GM21529 (cell line): ENCODE measurements at regions not wholly inside any gene's neighbourhood (a gene's known extent, or its start where the extent isn't known, plus 50 kb on each side); places are given as distances from the start of the nearest gene placed in this dataset.

ENCODE experiments used
- ATAC-seq: cut with Tn5 transposase; IDR thresholded peaks from one replicate; pipeline ENCODE4 v1.9.1; 2021; ENCODE audit not compliant: unreplicated experiment

GRCh38 chr3:107028626-107029025, 348.6 kb upstream of the CCDC54 start:
- no peak for ATAC-seq

GRCh38 chr3:107032111-107032510, 345.1 kb upstream of the CCDC54 start:
- no peak for ATAC-seq

GRCh38 chr3:107034142-107034541, 343.1 kb upstream of the CCDC54 start:
- ATAC-seq: no peak

- ATAC-seq: no peak
Measured at GRCh38 chr3:107035176-107035575, 342.1 kb upstream of the CCDC54 start.

GRCh38 chr3:107044677-107045076, 332.6 kb upstream of the CCDC54 start:
- ATAC-seq: no peak

GRCh38 chr3:107045791-107046190, 331.4 kb upstream of the CCDC54 start:
- no peak for ATAC-seq

GRCh38 chr3:107055181-107055942, 321.9 kb upstream of the CCDC54 start:
- ATAC-seq: no peak

GRCh38 chr3:107061466-107061865, 315.8 kb upstream of the CCDC54 start:
- ATAC-seq: no peak

GRCh38 chr3:107062310-107062709, 314.9 kb upstream of the CCDC54 start:
- ATAC-seq: no peak

- ATAC-seq: no peak
Measured at GRCh38 chr3:107062787-107063186, 314.5 kb upstream of the CCDC54 start.

- ATAC-seq: no peak
Measured at GRCh38 chr3:107063351-107063750, 313.9 kb upstream of the CCDC54 start.

- ATAC-seq: peak; percentile 90
Measured at GRCh38 chr3:107064405-107065060, 312.7 kb upstream of the CCDC54 start.

GRCh38 chr3:107065094-107065861, 312.0 kb upstream of the CCDC54 start:
- no peak for ATAC-seq

- ATAC-seq: no peak
Measured at GRCh38 chr3:107067421-107067820, 309.8 kb upstream of the CCDC54 start.

GRCh38 chr3:107068980-107069379, 308.3 kb upstream of the CCDC54 start:
- ATAC-seq: no peak

- no peak for ATAC-seq
Measured at GRCh38 chr3:107076946-107077345, 300.3 kb upstream of the CCDC54 start.

GRCh38 chr3:107077391-107077790, 299.8 kb upstream of the CCDC54 start:
- no peak for ATAC-seq

GRCh38 chr3:107082527-107082926, 294.7 kb upstream of the CCDC54 start:
- ATAC-seq: no peak

GRCh38 chr3:107085261-107085660, 292.0 kb upstream of the CCDC54 start:
- no peak for ATAC-seq

GRCh38 chr3:107092121-107092520, 285.1 kb upstream of the CCDC54 start:
- no peak for ATAC-seq

GRCh38 chr3:107098864-107099263, 278.4 kb upstream of the CCDC54 start:
- ATAC-seq: no peak

- ATAC-seq: no peak
Measured at GRCh38 chr3:107100137-107100536, 277.1 kb upstream of the CCDC54 start.
